ENCODE measurements at regions not wholly inside any gene's neighbourhood (a gene's known extent, or its start where the extent isn't known, plus 50 kb on each side); places are given as distances from the start of the nearest gene placed in this dataset.

DNA sequence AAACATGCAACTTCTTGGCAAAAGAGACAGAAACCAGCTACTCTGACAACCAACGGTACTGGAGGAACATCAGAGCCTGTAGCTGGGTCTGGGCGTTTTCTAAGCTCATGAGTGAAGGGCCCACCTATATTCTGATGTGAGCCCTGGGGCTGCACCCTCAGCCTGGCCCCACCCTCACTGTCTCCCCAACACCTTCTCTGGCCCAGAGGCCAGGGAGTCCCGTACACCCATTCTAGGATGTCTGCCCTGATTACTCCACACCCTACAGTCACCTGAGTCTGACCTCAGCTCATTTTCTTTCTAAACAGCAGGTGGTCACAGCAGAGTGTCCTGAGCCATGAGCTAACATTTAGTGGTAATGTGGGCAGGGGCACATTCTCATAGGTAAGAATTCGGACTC is 439.2 kb downstream of the MATN1 start:
- H3K4me3 ChIP-seq (ENCODE audit: low read depth, low read length), result no peak overlapping the region
- no peak overlapping the region for H3K27ac ChIP-seq
- H3K36me3 ChIP-seq, result no peaks in the 10 kb centered on the region
- TF ChIP-seq, protein P1, sequence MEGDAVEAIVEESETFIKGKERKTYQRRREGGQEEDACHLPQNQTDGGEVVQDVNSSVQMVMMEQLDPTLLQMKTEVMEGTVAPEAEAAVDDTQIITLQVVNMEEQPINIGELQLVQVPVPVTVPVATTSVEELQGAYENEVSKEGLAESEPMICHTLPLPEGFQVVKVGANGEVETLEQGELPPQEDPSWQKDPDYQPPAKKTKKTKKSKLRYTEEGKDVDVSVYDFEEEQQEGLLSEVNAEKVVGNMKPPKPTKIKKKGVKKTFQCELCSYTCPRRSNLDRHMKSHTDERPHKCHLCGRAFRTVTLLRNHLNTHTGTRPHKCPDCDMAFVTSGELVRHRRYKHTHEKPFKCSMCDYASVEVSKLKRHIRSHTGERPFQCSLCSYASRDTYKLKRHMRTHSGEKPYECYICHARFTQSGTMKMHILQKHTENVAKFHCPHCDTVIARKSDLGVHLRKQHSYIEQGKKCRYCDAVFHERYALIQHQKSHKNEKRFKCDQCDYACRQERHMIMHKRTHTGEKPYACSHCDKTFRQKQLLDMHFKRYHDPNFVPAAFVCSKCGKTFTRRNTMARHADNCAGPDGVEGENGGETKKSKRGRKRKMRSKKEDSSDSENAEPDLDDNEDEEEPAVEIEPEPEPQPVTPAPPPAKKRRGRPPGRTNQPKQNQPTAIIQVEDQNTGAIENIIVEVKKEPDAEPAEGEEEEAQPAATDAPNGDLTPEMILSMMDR (IDR thresholded peaks at IDR 0.05; ENCODE audit: low read depth, low read length), result no peak
- H3K9me3 ChIP-seq (ENCODE audit: severe bottlenecking), result no peaks in the 10 kb centered on the region
- no peak for DNase-seq
- H3K27me3 ChIP-seq (ENCODE audit: insufficient read depth, low read depth, severe bottlenecking), result no peaks in the 10 kb centered on the region

GRCh38 chr1:30283199-30283962 is 440.0 kb downstream of the MATN1 start:
- Histone ChIP-seq H3K27ac (no peak overlapping the region), H3K27me3 (ENCODE audit: insufficient read depth, low read depth, severe bottlenecking) (no peaks in the 10 kb centered on the region), H3K9me3 (ENCODE audit: severe bottlenecking) (no peaks in the 10 kb centered on the region), H3K36me3 (no peaks in the 10 kb centered on the region), H3K4me3 (ENCODE audit: low read depth, low read length) (no peak overlapping the region)
- TF ChIP-seq, protein P1 (IDR thresholded peaks at IDR 0.05; ENCODE audit: low read depth, low read length), result no peak
- no peak for DNase-seq

DNA sequence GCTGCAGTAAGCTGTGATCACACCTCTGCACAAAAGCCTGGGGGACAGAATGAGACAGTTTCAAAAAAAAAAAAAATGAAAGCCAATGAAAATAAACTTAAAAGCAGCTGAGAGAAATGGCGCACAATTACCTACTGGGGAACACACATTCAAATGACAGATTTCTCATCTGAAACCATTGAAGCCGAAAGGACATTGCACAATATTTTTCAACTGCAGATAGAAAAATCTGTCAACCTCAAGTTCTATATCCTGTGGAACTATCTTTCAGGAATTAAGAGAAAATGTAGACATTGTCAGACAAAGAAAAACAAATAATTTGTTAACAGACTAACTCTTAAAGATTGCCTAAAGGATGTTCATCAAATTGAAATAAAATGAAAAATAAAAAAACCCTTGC is 442.8 kb downstream of the MATN1 start:
- H3K27ac ChIP-seq, result no peak overlapping the region
- no peaks in the 10 kb centered on the region for H3K9me3 ChIP-seq (ENCODE audit: severe bottlenecking)
- H3K4me3 ChIP-seq (ENCODE audit: low read depth, low read length), result no peak overlapping the region
- TF ChIP-seq, protein P1 (IDR thresholded peaks at IDR 0.05; ENCODE audit: low read depth, low read length), result no peak
- no peaks in the 10 kb centered on the region for H3K36me3 ChIP-seq
- DNase-seq, result no peak
- H3K27me3 ChIP-seq (ENCODE audit: insufficient read depth, low read depth, severe bottlenecking), result no peaks in the 10 kb centered on the region

- H3K27ac ChIP-seq, result no peak overlapping the region
- TF ChIP-seq, protein P1 (IDR thresholded peaks at IDR 0.05; ENCODE audit: low read depth, low read length), result peak; percentile 18; the same call in 1 of the 2 replicates
- H3K4me3 ChIP-seq (ENCODE audit: low read depth, low read length), result no peak overlapping the region
- H3K9me3 ChIP-seq (ENCODE audit: severe bottlenecking), result peaks cover 7% of the 10 kb centered on the region
- no peaks in the 10 kb centered on the region for H3K36me3 ChIP-seq
- DNase-seq, result no peak
- no peaks in the 10 kb centered on the region for H3K27me3 ChIP-seq (ENCODE audit: insufficient read depth, low read depth, severe bottlenecking)
Measured at GRCh38 chr1:30277911-30278310, 445.5 kb downstream of the MATN1 start.

GRCh38 chr1:30277415-30277814 is 446.0 kb downstream of the MATN1 start:
- TF ChIP-seq, protein P1 (IDR thresholded peaks at IDR 0.05; ENCODE audit: low read depth, low read length), result no peak
- H3K36me3 ChIP-seq, result no peaks in the 10 kb centered on the region
- H3K27me3 ChIP-seq (ENCODE audit: insufficient read depth, low read depth, severe bottlenecking), result no peaks in the 10 kb centered on the region
- no peak for DNase-seq
- no peak overlapping the region for H3K27ac ChIP-seq
- peaks cover 7% of the 10 kb centered on the region for H3K9me3 ChIP-seq (ENCODE audit: severe bottlenecking)
- no peak overlapping the region for H3K4me3 ChIP-seq (ENCODE audit: low read depth, low read length)
